Ureter (tissue), 1 donor: ENCODE measurements at regions not wholly inside any gene's neighbourhood (a gene's known extent, or its start where the extent isn't known, plus 50 kb on each side); places are given as distances from the start of the nearest gene placed in this dataset.
"Not testable (repeated sequence)": the region's sequence is repeated elsewhere in the genome, so short reads cannot be mapped to it uniquely, and the experiment has no call there.

ENCODE experiments used
- DNase-seq: peaks from one replicate; pipeline ENCODE4 v3.0.0-alpha.2; 2020; ENCODE audit warnings: low spot score
- donor health status: DM: yes; HTN: yes; CAD: no.

DNA sequence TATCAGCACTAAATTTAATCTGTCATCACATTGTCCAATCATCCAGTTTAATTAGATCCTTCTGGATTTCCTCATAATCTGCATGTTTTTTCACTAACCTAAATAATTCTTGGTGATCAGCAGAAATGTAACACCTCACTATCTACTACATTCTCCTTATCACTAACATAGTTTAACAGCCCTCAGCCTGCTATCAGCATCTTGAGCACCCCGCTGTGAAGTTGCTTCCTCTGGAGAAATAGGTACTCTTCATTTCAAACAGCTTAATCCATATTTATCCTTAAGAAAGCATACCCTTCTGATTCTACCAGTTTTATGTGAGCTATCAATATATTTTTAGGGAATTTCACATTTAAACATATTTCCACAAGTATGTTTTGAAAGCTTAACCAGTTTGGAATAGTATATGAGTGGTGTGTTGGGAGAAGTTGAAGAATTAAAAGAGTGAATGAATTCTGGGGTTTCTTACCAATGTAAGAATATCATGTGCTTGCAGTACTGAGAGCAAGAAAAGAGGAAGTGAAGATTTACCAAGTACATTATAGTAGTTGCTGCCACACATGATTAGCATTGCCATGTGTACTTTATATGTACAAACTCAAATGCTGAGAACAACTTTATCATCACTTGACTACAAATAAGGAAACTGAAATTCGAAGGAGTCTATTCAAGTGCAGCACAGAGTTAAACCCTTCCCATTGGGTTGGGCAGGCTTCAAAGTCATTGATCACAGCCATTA, 771.1 kb upstream of the ADGRL4 start:
- no peak for DNase-seq

GRCh38 chr1:79775402-79775801, 768.9 kb upstream of the ADGRL4 start:
- DNase-seq, result no peak

- DNase-seq, result no peak
Observed at GRCh38 chr1:79773385-79773784, 766.9 kb upstream of the ADGRL4 start.

GRCh38 chr1:79762461-79762860, 755.9 kb upstream of the ADGRL4 start:
- DNase-seq, result no peak

- DNase-seq, result no peak
Observed at GRCh38 chr1:79760531-79760930, 754.0 kb upstream of the ADGRL4 start.

- no peak for DNase-seq
Observed at GRCh38 chr1:79749607-79750006, 743.1 kb upstream of the ADGRL4 start.

DNA sequence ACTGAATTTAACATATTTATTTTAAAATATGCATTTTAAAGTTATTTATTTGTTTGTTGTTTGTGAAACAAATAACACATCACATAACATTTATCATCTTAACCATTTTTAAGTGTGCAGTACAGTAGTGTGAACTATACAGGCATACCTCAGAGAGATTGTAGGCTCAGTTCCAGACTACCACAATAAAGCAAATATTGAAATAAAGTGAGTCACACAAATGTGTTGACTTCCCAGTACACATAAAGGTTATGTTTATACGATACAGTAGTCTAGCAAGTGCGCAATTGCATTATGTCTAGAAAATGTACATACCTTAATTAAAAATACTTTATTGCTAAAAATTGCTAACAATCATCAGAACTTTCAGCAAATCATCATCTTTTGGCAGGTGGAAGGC, 739.4 kb upstream of the ADGRL4 start:
- no peak for DNase-seq

- no peak for DNase-seq
Observed at GRCh38 chr1:79744746-79745145, 738.2 kb upstream of the ADGRL4 start.

- DNase-seq, result no peak
Observed at GRCh38 chr1:79741720-79742421, 735.3 kb upstream of the ADGRL4 start.

GRCh38 chr1:79738101-79738500, 731.6 kb upstream of the ADGRL4 start:
- DNase-seq, result no peak

DNA sequence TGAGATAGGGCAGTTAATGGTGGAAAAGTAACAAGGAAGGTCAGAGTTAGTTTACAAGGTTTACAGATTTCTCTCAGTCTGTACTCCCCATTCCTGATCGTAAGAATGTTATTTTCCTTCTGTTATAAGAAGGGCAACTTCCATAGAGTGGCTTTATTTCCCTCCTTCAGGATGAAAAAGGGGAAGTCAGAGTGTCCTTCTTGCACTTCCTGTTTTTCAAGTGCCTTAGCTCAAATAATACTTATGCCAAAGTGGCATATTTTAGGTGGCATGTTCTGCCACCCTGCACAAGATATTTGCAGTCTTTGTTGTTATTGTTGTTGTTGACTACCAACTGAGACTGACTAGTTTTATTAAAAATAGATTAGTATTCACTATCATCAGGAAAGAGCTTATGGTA, 730.7 kb upstream of the ADGRL4 start:
- no peak for DNase-seq

GRCh38 chr1:79732950-79733349, 726.4 kb upstream of the ADGRL4 start:
- DNase-seq, result no peak

DNA sequence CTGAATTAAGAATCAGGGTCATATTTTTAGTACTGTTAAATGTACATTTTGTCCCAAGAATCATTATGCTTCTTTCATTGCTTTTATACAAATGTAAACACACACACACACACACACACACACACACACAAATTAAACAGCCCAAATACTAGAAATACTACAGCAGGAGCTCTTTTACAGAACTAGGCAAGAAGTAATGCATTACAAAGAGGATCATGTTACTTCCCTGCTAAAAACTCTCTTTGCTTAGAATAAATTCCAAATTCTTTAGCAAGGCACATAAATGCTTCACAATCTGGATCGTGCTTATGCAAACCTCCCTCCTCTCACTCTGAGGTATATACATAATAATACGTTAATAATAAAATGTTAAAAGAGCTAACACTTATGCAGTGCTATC, 720.4 kb upstream of the ADGRL4 start:
- no peak for DNase-seq

DNA sequence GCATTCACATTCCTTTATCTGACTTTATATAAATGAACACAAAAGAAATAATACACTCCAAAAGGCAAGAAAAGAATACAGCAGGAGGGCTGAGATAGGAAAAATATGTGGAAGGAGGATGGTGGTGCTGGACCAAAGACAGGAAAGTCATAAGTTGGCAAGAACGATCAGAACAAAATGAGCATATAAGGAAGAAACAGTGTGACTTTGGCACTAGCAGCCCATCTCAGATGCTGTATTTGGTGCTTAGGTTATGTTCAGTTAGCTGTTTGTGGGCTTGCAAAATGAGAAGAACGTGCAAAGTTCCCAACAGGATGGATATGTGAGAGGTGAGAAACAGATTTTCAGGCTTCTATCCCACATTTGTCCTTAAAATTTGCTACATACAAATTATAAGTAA, 719.8 kb upstream of the ADGRL4 start:
- no peak for DNase-seq

GRCh38 chr1:79716447-79716846, 709.9 kb upstream of the ADGRL4 start:
- DNase-seq, result no peak

- DNase-seq, result no peak
Observed at GRCh38 chr1:79714664-79715063, 708.1 kb upstream of the ADGRL4 start.

GRCh38 chr1:79711001-79711431, 704.5 kb upstream of the ADGRL4 start:
- DNase-seq, result no peak

GRCh38 chr1:79708646-79709265, 702.2 kb upstream of the ADGRL4 start:
- no peak for DNase-seq

GRCh38 chr1:79705218-79705617, 698.7 kb upstream of the ADGRL4 start:
- no peak for DNase-seq

GRCh38 chr1:79704067-79704466, 697.5 kb upstream of the ADGRL4 start:
- DNase-seq, result no peak

GRCh38 chr1:79702336-79702999, 695.9 kb upstream of the ADGRL4 start:
- DNase-seq, result not testable (repeated sequence)

DNA sequence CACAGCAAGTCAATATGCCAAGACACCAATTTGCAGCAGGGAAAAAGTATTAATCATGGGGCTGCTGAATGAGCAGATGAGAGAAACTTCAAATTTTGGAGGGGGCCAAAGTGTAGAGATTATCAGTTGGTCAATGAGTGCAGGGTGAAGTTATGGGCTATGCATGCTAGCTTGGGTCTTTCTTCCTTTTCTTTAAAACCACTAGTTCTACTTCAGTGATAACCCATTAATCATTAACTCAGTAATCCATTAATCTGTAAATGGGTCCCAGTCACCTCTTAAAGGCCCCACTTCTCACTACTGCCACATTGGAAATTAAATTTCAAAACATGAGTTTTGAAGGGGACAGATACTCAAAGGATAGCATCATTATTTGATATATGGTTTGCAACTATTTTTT, 688.6 kb upstream of the ADGRL4 start:
- DNase-seq, result no peak

GRCh38 chr1:79694241-79694640, 687.7 kb upstream of the ADGRL4 start:
- no peak for DNase-seq
